A673 (cell line): ENCODE measurements at regions not wholly inside any gene's neighbourhood (a gene's known extent, or its start where the extent isn't known, plus 50 kb on each side); places are given as distances from the start of the nearest gene placed in this dataset.

ENCODE experiments used
- BruUV-seq: library from RNA; stranded (reverse); fragments of 400-500 nt; replicated peaks from 2 replicates; lab custom pipeline; 2021; lab: Mats Ljungman, UMichigan
- CTCF ChIA-PET: fragments of 300-600 bp; sonication (Branson Sonifier 250); formaldehyde crosslinking; loops from one replicate; lab custom pipeline; 2022; ENCODE audit warnings: antibody characterized with exemption; lab: Charles Lee
- POLR2A ChIA-PET: fragments of 300-600 bp; sonication (Branson Sonifier 250); formaldehyde crosslinking; loops from one replicate; lab custom pipeline; 2022; ENCODE audit warnings: antibody characterized with exemption; ENCODE audit not compliant: low non-redundant PET; lab: Charles Lee
- DNase-seq: peaks from one replicate; pipeline ENCODE4 v3.0.0-alpha.2; 2015; ENCODE audit warnings: low spot score
- H3K27ac ChIP-seq: fragments of 200-600 bp; sonication (generic); 2 replicates; pipeline ENCODE4 v1.5.1; 2016; ENCODE audit warnings: mixed run types, low read depth, mild to moderate bottlenecking, mixed read lengths, antibody characterized with exemption, low read length; ENCODE audit not compliant: poor library complexity, severe bottlenecking
- H3K27me3 ChIP-seq: fragments of 200-600 bp; sonication (generic); replicated peaks from 2 replicates; pipeline ENCODE4 v1.6.1; 2017; ENCODE audit warnings: mixed run types, low read depth, mild to moderate bottlenecking, mixed read lengths, antibody characterized with exemption, low read length; ENCODE audit not compliant: insufficient read depth, poor library complexity
- H3K36me3 ChIP-seq: fragments of 200-600 bp; sonication (generic); 2 replicates; pipeline ENCODE4 v1.6.1; 2016; ENCODE audit warnings: mixed run types, mild to moderate bottlenecking, mixed read lengths, antibody characterized with exemption, low read length; ENCODE audit not compliant: insufficient read depth, poor library complexity, severe bottlenecking
- H3K4me1 ChIP-seq: fragments of 200-600 bp; sonication (generic); 2 replicates; pipeline ENCODE4 v1.6.1; 2017; ENCODE audit warnings: mixed run types, mild to moderate bottlenecking, mixed read lengths, antibody characterized with exemption, low read length; ENCODE audit not compliant: insufficient read depth, poor library complexity, severe bottlenecking
- H3K4me3 ChIP-seq: fragments of 200-600 bp; sonication (generic); 2 replicates; pipeline ENCODE4 v1.5.1; 2016; ENCODE audit warnings: low read depth, mixed run types, mild to moderate bottlenecking, mixed read lengths, low read length; ENCODE audit not compliant: poor library complexity, severe bottlenecking
- H3K9me3 ChIP-seq: fragments of 200-600 bp; sonication (generic); 2 replicates; pipeline ENCODE4 v1.6.1; 2016; ENCODE audit warnings: mixed run types, low read depth, mild to moderate bottlenecking, mixed read lengths, antibody characterized with exemption, low read length; ENCODE audit not compliant: poor library complexity, severe bottlenecking
- CTCF ChIP-seq: fragments of 300-800, 200-600 bp; sonication (generic); conservative IDR thresholded peaks from 2 replicates; pipeline ENCODE4 v1.5.1; 2017; ENCODE audit warnings: low read depth, mild to moderate bottlenecking, antibody characterized with exemption, low read length, moderate library complexity, mixed read lengths
- EZH2 ChIP-seq: fragments of 200-600 bp; sonication (generic); IDR thresholded peaks from 2 replicates; pipeline ENCODE4 v1.6.1; 2017; ENCODE audit warnings: borderline replicate concordance, low read depth, mild to moderate bottlenecking, mixed read lengths, antibody characterized with exemption, low read length; ENCODE audit not compliant: poor library complexity, severe bottlenecking
- intact Hi-C: fragments of 100-400 bp; cut with micrococcal nuclease; formaldehyde crosslinking; loops from one replicate; pipeline ENCODE4 v1.10.0; 2022; ENCODE audit not compliant: unreplicated experiment

GRCh38 chr9:116055536-116055935, 98.1 kb upstream of the PAPPA start:
- TF ChIP-seq EZH2 (no peak), CTCF (no peak)
- DNase-seq = no peak
- Histone ChIP-seq H3K4me1 (no peaks in the 10 kb centered on the region), H3K9me3 (no peaks in the 10 kb centered on the region), H3K4me3 (no peak overlapping the region), H3K36me3 (no peaks in the 10 kb centered on the region), H3K27ac (no peak overlapping the region), H3K27me3 (no peaks in the 10 kb centered on the region)
- ChIA-PET CTCF (no interaction called here), POLR2A (no interaction called here)
- intact Hi-C loops = no loop called here
- BruUV-seq = no TSS peak

- no TSS peak for BruUV-seq
- CTCF ChIA-PET = no interaction called here
- no peaks in the 10 kb centered on the region for H3K4me1 ChIP-seq
- H3K9me3 ChIP-seq = peaks cover 10% of the 10 kb centered on the region
- H3K4me3 ChIP-seq = no peak overlapping the region
- intact Hi-C loops = no loop called here
- H3K36me3 ChIP-seq = no peaks in the 10 kb centered on the region
- no peaks in the 10 kb centered on the region for H3K27me3 ChIP-seq
- POLR2A ChIA-PET = no interaction called here
- TF ChIP-seq EZH2 = no peak
- TF ChIP-seq CTCF = no peak
- H3K27ac ChIP-seq = no peak overlapping the region
- no peak for DNase-seq
These were observed 96.2 kb upstream of the PAPPA start for GRCh38 chr9:116057371-116057770.

DNA sequence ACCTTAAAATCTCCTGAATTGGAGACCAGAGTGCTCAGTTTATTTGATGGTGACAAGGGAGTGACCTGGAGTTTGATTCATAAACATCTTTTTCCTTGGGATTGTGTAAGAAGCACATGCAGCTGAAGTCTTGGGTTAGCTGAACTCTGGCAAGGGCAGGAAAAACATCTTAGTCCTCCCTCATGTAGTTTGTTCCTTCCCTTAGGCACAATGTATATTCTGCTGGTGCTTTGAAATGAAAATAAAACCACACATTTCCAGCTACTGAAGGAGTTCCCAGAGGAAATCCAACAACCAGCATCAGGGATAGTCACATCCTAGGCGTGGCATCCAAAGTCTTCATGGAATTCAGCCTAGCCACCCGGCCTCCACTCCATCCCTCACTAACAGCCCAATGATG, 95.2 kb upstream of the PAPPA start:
- no peak for DNase-seq
- no TSS peak for BruUV-seq
- POLR2A ChIA-PET = no interaction called here

More for the DNA sequence above, 95.2 kb upstream of the PAPPA start:
- Histone ChIP-seq H3K36me3 (no peaks in the 10 kb centered on the region), H3K27ac (no peak overlapping the region), H3K27me3 (no peaks in the 10 kb centered on the region), H3K4me1 (no peaks in the 10 kb centered on the region), H3K9me3 (peaks cover 10% of the 10 kb centered on the region), H3K4me3 (no peak overlapping the region)
- TF ChIP-seq CTCF (no peak), EZH2 (no peak)
- CTCF ChIA-PET = no interaction called here
- intact Hi-C loops = no loop called here
